ENCODE measurements at regions not wholly inside any gene's neighbourhood (a gene's known extent, or its start where the extent isn't known, plus 50 kb on each side); places are given as distances from the start of the nearest gene placed in this dataset.

DNA sequence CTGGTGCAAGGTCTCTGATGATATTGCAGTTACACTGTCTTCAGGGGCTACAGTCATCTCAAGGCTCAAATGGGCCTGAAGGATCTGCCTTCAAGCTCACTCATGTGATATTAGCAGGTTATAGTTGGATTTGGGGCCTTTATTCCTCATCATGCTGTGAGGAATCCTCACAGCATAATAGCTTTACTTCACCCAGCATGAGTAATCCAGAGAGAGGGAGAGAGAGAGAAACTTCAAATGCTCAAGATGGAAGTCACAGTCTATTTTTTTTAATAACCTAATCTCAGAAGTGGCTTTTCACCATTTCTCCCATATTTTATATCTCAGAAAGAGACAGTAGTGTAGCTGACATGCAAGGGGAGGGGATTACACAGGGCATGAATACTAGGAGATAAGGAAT, 658.7 kb downstream of the EPHA4 start:
- no peaks in the 10 kb centered on the region for H3K36me3 ChIP-seq (replicated peaks in 1 of 2; ENCODE audit: control insufficient read depth in 1 of 2, insufficient read depth in 2 of 2, low read length in 2 of 2)
- BruUV-seq (replicated peaks), result no TSS peak
- POLR2A ChIA-PET, result no interaction called here
- TF ChIP-seq TMF1 (CRISPR knock-in tag; IDR thresholded peaks at IDR 0.05; ENCODE audit: low read depth), result no peak
- no peak overlapping the region for H3K4me2 ChIP-seq (ENCODE audit: low read depth, low read length)
- FAIRE-seq, result no peak
- H3K4me1 ChIP-seq (ENCODE audit: insufficient read depth, low read length), result no peaks in the 10 kb centered on the region
- no peak for DNase-seq (ENCODE audit: low spot score)
- H2AFZ ChIP-seq (ENCODE audit: low read length), result no peak overlapping the region
- CTCF ChIA-PET (ENCODE audit: low intra/inter-chr PET ratio, low total read pairs), result no interaction called here
- H4K20me1 ChIP-seq (ENCODE audit: insufficient read depth, low read length), result no peaks in the 10 kb centered on the region
- no peaks in the 10 kb centered on the region for H3K27me3 ChIP-seq (ENCODE audit: control insufficient read depth in 1 of 2, insufficient read depth in 2 of 2, low read length in 2 of 2)
- H3K4me3 ChIP-seq (replicated peaks in 1 of 3; ENCODE audit: insufficient read depth in 1 of 3, low read depth in 2 of 3, low read length in 3 of 3), result no peak overlapping the region
- peaks cover 51% of the 10 kb centered on the region for H3K9me3 ChIP-seq (ENCODE audit: low read length)
- intact Hi-C loops (cut with micrococcal nuclease; ENCODE audit: unreplicated experiment) (no loop called here), in situ Hi-C loops (cut with HindIII; ENCODE audit: extremely low pct_ligation_motif_present, low pct_unique_long_range_greater_than_20kb) (no loop called here)
- no peak overlapping the region for H3K9ac ChIP-seq (ENCODE audit: insufficient read depth, low read depth, low read length)
- ATAC-seq, result no peak
- no peak overlapping the region for H3K27ac ChIP-seq (ENCODE audit: extremely low read length, insufficient read depth, low read length)
- no peaks in the 10 kb centered on the region for H3K79me2 ChIP-seq (ENCODE audit: insufficient read depth, low read length)

DNA sequence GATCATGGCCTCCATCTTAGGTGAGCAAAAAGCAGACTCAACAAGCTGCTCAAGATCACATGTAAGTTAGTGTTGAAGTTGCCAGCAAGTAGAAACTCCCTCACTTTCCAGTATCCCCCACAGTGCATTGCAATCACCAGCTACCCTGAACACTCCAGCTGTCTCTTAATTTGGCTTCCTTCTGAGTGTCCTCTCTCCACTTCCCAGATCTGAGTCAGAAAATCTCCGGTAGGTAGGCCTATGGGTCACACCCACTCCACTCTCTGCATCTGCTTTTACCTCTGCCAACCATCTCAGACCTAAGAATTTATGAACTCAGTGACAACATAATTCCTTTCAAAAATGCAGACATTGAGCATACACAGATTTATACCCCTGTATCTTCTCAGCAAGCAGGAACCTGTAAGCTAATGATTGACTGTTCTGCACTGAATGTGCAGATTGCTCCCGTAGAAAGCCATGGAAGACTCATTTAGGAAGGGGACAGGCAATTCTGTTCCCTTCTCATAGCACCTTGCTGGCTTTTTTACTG, 656.9 kb downstream of the EPHA4 start:
- CTCF ChIA-PET (ENCODE audit: low intra/inter-chr PET ratio, low total read pairs), result no interaction called here
- peaks cover 54% of the 10 kb centered on the region for H3K9me3 ChIP-seq (ENCODE audit: low read length)
- H3K27me3 ChIP-seq (ENCODE audit: control insufficient read depth in 1 of 2, insufficient read depth in 2 of 2, low read length in 2 of 2), result no peaks in the 10 kb centered on the region
- intact Hi-C loops (cut with micrococcal nuclease; ENCODE audit: unreplicated experiment) (no loop called here), in situ Hi-C loops (cut with HindIII; ENCODE audit: extremely low pct_ligation_motif_present, low pct_unique_long_range_greater_than_20kb) (no loop called here)
- H2AFZ ChIP-seq (ENCODE audit: low read length), result no peak overlapping the region
- no peak for FAIRE-seq
- no peak for DNase-seq (ENCODE audit: low spot score)
- no peak overlapping the region for H3K9ac ChIP-seq (ENCODE audit: insufficient read depth, low read depth, low read length)
- no peak overlapping the region for H3K27ac ChIP-seq (ENCODE audit: extremely low read length, insufficient read depth, low read length)
- no peaks in the 10 kb centered on the region for H3K79me2 ChIP-seq (ENCODE audit: insufficient read depth, low read length)
- H4K20me1 ChIP-seq (ENCODE audit: insufficient read depth, low read length), result no peaks in the 10 kb centered on the region
- TF ChIP-seq, protein P1, sequence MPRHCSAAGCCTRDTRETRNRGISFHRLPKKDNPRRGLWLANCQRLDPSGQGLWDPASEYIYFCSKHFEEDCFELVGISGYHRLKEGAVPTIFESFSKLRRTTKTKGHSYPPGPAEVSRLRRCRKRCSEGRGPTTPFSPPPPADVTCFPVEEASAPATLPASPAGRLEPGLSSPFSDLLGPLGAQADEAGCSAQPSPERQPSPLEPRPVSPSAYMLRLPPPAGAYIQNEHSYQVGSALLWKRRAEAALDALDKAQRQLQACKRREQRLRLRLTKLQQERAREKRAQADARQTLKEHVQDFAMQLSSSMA (CRISPR knock-in tag; IDR thresholded peaks at IDR 0.05), result no peak
- no peak for TF ChIP-seq GATA4 (IDR thresholded peaks at IDR 0.05; ENCODE audit: borderline replicate concordance, low read depth)
- no peak for TF ChIP-seq SETDB1 (CRISPR knock-in tag; IDR thresholded peaks at IDR 0.05; ENCODE audit: borderline replicate concordance)
- TF ChIP-seq, protein P2, sequence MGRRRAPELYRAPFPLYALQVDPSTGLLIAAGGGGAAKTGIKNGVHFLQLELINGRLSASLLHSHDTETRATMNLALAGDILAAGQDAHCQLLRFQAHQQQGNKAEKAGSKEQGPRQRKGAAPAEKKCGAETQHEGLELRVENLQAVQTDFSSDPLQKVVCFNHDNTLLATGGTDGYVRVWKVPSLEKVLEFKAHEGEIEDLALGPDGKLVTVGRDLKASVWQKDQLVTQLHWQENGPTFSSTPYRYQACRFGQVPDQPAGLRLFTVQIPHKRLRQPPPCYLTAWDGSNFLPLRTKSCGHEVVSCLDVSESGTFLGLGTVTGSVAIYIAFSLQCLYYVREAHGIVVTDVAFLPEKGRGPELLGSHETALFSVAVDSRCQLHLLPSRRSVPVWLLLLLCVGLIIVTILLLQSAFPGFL (CRISPR knock-in tag; IDR thresholded peaks at IDR 0.05), result no peak
- TF ChIP-seq BRD4 (CRISPR knock-in tag; IDR thresholded peaks at IDR 0.05), result no peak
- no peak for TF ChIP-seq PTBP1 (IDR thresholded peaks at IDR 0.05; ENCODE audit: low read depth, low read length, poor library complexity, severe bottlenecking)
- no peak for TF ChIP-seq RNF2 (conservative IDR thresholded peaks at IDR 0.05; ENCODE audit: low read depth)
- no peak for TF ChIP-seq SSRP1 (CRISPR knock-in tag; IDR thresholded peaks at IDR 0.05)
- TF ChIP-seq ZNF383 (CRISPR knock-in tag; IDR thresholded peaks at IDR 0.05; ENCODE audit: borderline replicate concordance), result no peak
- POLR2A ChIA-PET, result no interaction called here
- H3K4me1 ChIP-seq (ENCODE audit: insufficient read depth, low read length), result no peaks in the 10 kb centered on the region
- 3% methylated on average over 2 of the region's 2 CpGs for WGBS (ENCODE audit: low lambda C conversion rate)
- H3K4me2 ChIP-seq (ENCODE audit: low read depth, low read length), result no peak overlapping the region
- H3K36me3 ChIP-seq (replicated peaks in 1 of 2; ENCODE audit: control insufficient read depth in 1 of 2, insufficient read depth in 2 of 2, low read length in 2 of 2), result no peaks in the 10 kb centered on the region
- no TSS peak for BruUV-seq (replicated peaks)
- H3K4me3 ChIP-seq (replicated peaks in 1 of 3; ENCODE audit: insufficient read depth in 1 of 3, low read depth in 2 of 3, low read length in 3 of 3), result no peak overlapping the region
- no peak for ATAC-seq
